GM13977 (cell line): ENCODE measurements at regions not wholly inside any gene's neighbourhood (a gene's known extent, or its start where the extent isn't known, plus 50 kb on each side); places are given as distances from the start of the nearest gene placed in this dataset.

Source experiments
- DNase-seq: peaks from one replicate; pipeline ENCODE4 v3.0.0; 2012; ENCODE audit warnings: low spot score
- CTCF ChIP-seq: IDR thresholded peaks from 2 replicates; pipeline ENCODE4 v1.5.1; 2012; ENCODE audit warnings: mild to moderate bottlenecking, control low read depth; ENCODE audit not compliant: insufficient read depth; ENCODE audit errors: extremely low read depth, missing control alignments
- in situ Hi-C: fragments of 300-500 bp; cut with MboI; formaldehyde crosslinking; loops from one replicate; pipeline ENCODE4 v1.12.0; 2022; ENCODE audit warnings: low sequenced_read_pairs, low pct_unique_long_range_greater_than_20kb, mixed read lengths, inconsistent platforms; ENCODE audit not compliant: unreplicated experiment

DNA sequence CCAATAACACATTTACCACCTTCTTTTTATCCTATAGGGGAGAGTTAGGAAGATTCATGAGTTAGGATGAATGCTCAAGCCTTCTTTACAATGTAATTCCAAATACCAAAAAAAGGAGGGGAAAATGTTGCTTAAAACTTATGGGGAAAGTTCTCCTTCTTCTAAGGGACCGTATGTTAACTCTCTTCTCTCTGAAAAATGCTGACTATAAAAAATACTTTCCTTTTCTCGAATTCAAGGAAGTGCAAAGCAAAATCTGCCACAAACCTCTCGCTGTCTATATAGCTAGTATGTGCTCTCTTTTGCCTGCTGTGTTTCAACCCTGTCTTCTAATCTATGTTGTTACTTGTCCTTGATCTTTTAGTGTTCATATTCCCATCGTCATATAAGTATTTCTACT, 768.6 kb upstream of the C9orf72 start:
- no peak for TF ChIP-seq CTCF
- in situ Hi-C loops: no loop called here
- DNase-seq: no peak

GRCh38 chr9:28342815-28343338, 769.6 kb upstream of the C9orf72 start:
- no peak for TF ChIP-seq CTCF
- in situ Hi-C loops: no loop called here
- no peak for DNase-seq

GRCh38 chr9:28363151-28363562, 789.9 kb upstream of the C9orf72 start:
- in situ Hi-C loops: no loop called here
- no peak for DNase-seq
- TF ChIP-seq CTCF: no peak

DNA sequence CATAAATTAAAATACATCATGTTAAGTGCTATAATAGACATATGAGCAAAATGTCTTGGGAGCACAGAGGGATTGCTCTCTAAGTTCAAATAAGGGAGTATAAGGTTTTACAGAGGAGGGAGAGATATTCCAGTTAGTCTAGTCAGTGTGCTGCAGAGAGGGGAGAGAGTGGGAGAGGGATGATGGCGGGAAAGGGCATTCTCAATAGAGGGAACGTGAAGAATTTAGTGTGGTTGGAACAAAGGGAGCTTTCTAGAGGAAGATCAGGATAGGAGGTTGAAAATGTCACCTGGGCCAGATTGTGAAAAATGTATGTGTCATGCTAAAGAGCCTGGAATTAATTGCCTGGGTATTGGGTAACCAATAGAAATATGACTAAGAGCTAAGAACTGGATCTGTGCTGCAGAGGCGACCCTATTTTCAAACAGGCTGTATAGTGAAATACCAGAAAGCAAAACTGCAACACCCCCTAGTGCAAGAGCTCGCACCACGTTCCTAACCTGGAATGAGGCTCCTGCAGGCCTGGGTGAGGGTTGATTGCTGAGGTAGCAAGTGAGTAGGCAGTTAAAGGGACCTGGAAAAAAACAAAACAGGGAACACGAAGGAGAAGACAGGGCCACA, 791.8 kb upstream of the C9orf72 start:
- DNase-seq: no peak
- in situ Hi-C loops: no loop called here
- TF ChIP-seq CTCF: no peak

GRCh38 chr9:28365728-28366127, 792.4 kb upstream of the C9orf72 start:
- no peak for TF ChIP-seq CTCF
- in situ Hi-C loops: no loop called here
- no peak for DNase-seq

GRCh38 chr9:28378231-28378630, 805.0 kb upstream of the C9orf72 start:
- no peak for TF ChIP-seq CTCF
- in situ Hi-C loops: no loop called here
- no peak for DNase-seq
